ENCODE measurements at regions not wholly inside any gene's neighbourhood (a gene's known extent, or its start where the extent isn't known, plus 50 kb on each side); places are given as distances from the start of the nearest gene placed in this dataset.

- TF ChIP-seq CTCF (conservative IDR thresholded peaks at IDR 0.05) (peak; percentile 72), EZH2 (IDR thresholded peaks at IDR 0.05; ENCODE audit: low read depth) (no peak)
Observed at GRCh38 chr10:4767033-4767814, 58.8 kb upstream of the AKR1E2 start.
